GM12892 (cell line): ENCODE measurements at regions not wholly inside any gene's neighbourhood (a gene's known extent, or its start where the extent isn't known, plus 50 kb on each side); places are given as distances from the start of the nearest gene placed in this dataset.
"Not testable (repeated sequence)": the region's sequence is repeated elsewhere in the genome, so short reads cannot be mapped to it uniquely, and the experiment has no call there.

Experiments used
- POLR2A ChIP-seq: IDR thresholded peaks from 2 replicates; pipeline ENCODE4 v1.6.1; 2011; ENCODE audit warnings: low read depth, low read length, control low read depth
- POLR2AphosphoS5 ChIP-seq: IDR thresholded peaks from 2 replicates; pipeline ENCODE4 v1.6.1; 2011; ENCODE audit warnings: low read depth, low read length, control low read depth

DNA sequence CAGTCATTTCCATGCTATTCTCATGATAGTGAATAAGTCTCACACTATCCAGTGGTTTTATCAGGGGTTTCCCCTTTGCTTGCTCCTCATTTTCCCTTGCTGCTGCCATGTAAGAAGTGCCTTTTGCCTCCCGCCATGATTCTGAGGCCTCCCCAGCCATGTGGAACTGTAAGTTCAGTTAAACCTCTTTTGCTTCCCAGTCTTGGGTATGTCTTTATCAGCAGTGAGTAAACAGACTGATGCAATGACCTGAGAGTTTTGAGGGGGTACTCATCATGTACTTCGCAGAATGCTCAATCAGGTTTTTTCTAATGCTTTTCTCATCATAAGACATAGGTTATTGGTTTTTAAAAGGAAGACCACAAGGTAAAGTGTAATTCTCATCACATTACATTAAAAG, 949.4 kb upstream of the ADAMTS5 start:
- not testable (repeated sequence) for TF ChIP-seq POLR2AphosphoS5, POLR2A
